ENCODE measurements at regions not wholly inside any gene's neighbourhood (a gene's known extent, or its start where the extent isn't known, plus 50 kb on each side); places are given as distances from the start of the nearest gene placed in this dataset.

- BruUV-seq (replicated peaks), result no TSS peak
- POLR2A ChIA-PET (ENCODE audit: unreplicated experiment), result no interaction called here
- no peak overlapping the region for H2BK120ac ChIP-seq (ENCODE audit: low read depth, low read length)
- H3K27ac ChIP-seq (ENCODE audit: insufficient read depth, low read length), result no peak overlapping the region
- DNase-seq (no peak), ATAC-seq (ENCODE audit: low read depth) (no peak)
- dilution Hi-C loops (cut with HindIII; ENCODE audit: low sequenced_read_pairs, unreplicated experiment) (no loop called here), intact Hi-C loops (cut with micrococcal nuclease) (no loop called here), in situ Hi-C loops (cut with MboI; ENCODE audit: low sequenced_read_pairs) (no loop called here)
- no peak overlapping the region for H2AFZ ChIP-seq (replicated peaks; ENCODE audit: low read length, poor library complexity)
- TF ChIP-seq MAFK (IDR thresholded peaks at IDR 0.05; ENCODE audit: low read depth, low read length) (no peak), RCOR1 (IDR thresholded peaks at IDR 0.05; ENCODE audit: insufficient replicate concordance, low read length) (no peak)
- H3K27me3 ChIP-seq (ENCODE audit: control insufficient read depth, insufficient read depth, low read length), result no peaks in the 10 kb centered on the region; the same call in 1 of the 2 replicates
- H4K91ac ChIP-seq (ENCODE audit: insufficient read depth, low read depth, low read length), result no peak overlapping the region
- no peak overlapping the region for H2AK9ac ChIP-seq (replicated peaks; ENCODE audit: low read depth, low read length, poor library complexity)
- H3K4me3 ChIP-seq (ENCODE audit: insufficient read depth, low read depth, low read length), result no peak overlapping the region
- CTCF ChIA-PET, result no interaction called here
- no peaks in the 10 kb centered on the region for H3K9me1 ChIP-seq (ENCODE audit: insufficient read depth, low read length)
- H4K20me1 ChIP-seq (ENCODE audit: insufficient read depth, low read length), result no peaks in the 10 kb centered on the region
- H3K4me1 ChIP-seq (ENCODE audit: control insufficient read depth, insufficient read depth, low read length), result no peaks in the 10 kb centered on the region
- H3K14ac ChIP-seq (replicated peaks; ENCODE audit: low read depth, low read length), result no peak overlapping the region
- no peak overlapping the region for H3K56ac ChIP-seq (ENCODE audit: extremely low read depth, insufficient read depth, low read length)
- H3K4ac ChIP-seq (ENCODE audit: low read depth, low read length), result no peak overlapping the region
- no peak overlapping the region for H3K23ac ChIP-seq (ENCODE audit: low read depth, low read length)
- H3K36me3 ChIP-seq (ENCODE audit: control insufficient read depth, insufficient read depth, low read length), result no peaks in the 10 kb centered on the region
- 60% methylated on average over 1 of the region's 2 CpGs; no CpG with 5 or more reads in 1 of the 2 experiments for WGBS, 2 experiments (ENCODE audit: extremely low coverage in 2 of 2, insufficient read length in 1 of 2)
- H2BK20ac ChIP-seq (ENCODE audit: low read depth, low read length), result no peak overlapping the region
- H3K9me3 ChIP-seq (ENCODE audit: control insufficient read depth, insufficient read depth, low read length), result no peaks in the 10 kb centered on the region; the same call in 1 of the 2 replicates
- no peak overlapping the region for H2BK15ac ChIP-seq (ENCODE audit: low read depth, low read length)
- H3K18ac ChIP-seq (ENCODE audit: low read depth, low read length), result no peak overlapping the region
- no peaks in the 10 kb centered on the region for H3K79me1 ChIP-seq (ENCODE audit: low read depth in 1 of 2, low read length in 2 of 2)
- H2BK5ac ChIP-seq (ENCODE audit: low read depth, low read length, poor library complexity, severe bottlenecking), result no peak overlapping the region
- H4K5ac ChIP-seq (ENCODE audit: low read depth, low read length), result no peak overlapping the region
- H2AK5ac ChIP-seq (ENCODE audit: low read depth, low read length), result no peak overlapping the region
- no peak overlapping the region for H3K4me2 ChIP-seq (ENCODE audit: low read depth, low read length)
- no peak overlapping the region for H4K8ac ChIP-seq (ENCODE audit: low read depth in 2 of 2, low read length in 2 of 2)
- no peak overlapping the region for H3K9ac ChIP-seq (ENCODE audit: low read depth, low read length)
These were observed 230.3 kb upstream of the SESN3 start for GRCh38 chr11:95461348-95461747.

All from IMR-90 (cell line).